ENCODE measurements at regions not wholly inside any gene's neighbourhood (a gene's known extent, or its start where the extent isn't known, plus 50 kb on each side); places are given as distances from the start of the nearest gene placed in this dataset.

- in situ Hi-C loops (cut with MboI; ENCODE audit: low sequenced_read_pairs, unreplicated experiment), result no loop called here
- no peak for DNase-seq (ENCODE audit: low spot score)
- TF ChIP-seq CTCF (IDR thresholded peaks at IDR 0.05; ENCODE audit: borderline replicate concordance, control extremely low read depth, extremely low read depth, insufficient read depth, missing control alignments), result no peak
Measured at GRCh38 chr6:170086639-170087420, 204.0 kb downstream of the DLL1 start.

GRCh38 chr6:170085475-170086401 is 205.1 kb downstream of the DLL1 start:
- no peak for TF ChIP-seq CTCF (IDR thresholded peaks at IDR 0.05; ENCODE audit: borderline replicate concordance, control extremely low read depth, extremely low read depth, insufficient read depth, missing control alignments)
- no peak for DNase-seq (ENCODE audit: low spot score)
- in situ Hi-C loops (cut with MboI; ENCODE audit: low sequenced_read_pairs, unreplicated experiment), result no loop called here

- TF ChIP-seq CTCF (IDR thresholded peaks at IDR 0.05; ENCODE audit: borderline replicate concordance, control extremely low read depth, extremely low read depth, insufficient read depth, missing control alignments), result no peak
- no peak for DNase-seq (ENCODE audit: low spot score)
- in situ Hi-C loops (cut with MboI; ENCODE audit: low sequenced_read_pairs, unreplicated experiment), result no loop called here
Measured at GRCh38 chr6:170084166-170084730, 206.6 kb downstream of the DLL1 start.

- DNase-seq (ENCODE audit: low spot score), result no peak
- in situ Hi-C loops (cut with MboI; ENCODE audit: low sequenced_read_pairs, unreplicated experiment), result no loop called here
- no peak for TF ChIP-seq CTCF (IDR thresholded peaks at IDR 0.05; ENCODE audit: borderline replicate concordance, control extremely low read depth, extremely low read depth, insufficient read depth, missing control alignments)
Measured at GRCh38 chr6:170083236-170084051, 207.4 kb downstream of the DLL1 start.

GRCh38 chr6:170082531-170083187 is 208.2 kb downstream of the DLL1 start:
- TF ChIP-seq CTCF (IDR thresholded peaks at IDR 0.05; ENCODE audit: borderline replicate concordance, control extremely low read depth, extremely low read depth, insufficient read depth, missing control alignments), result no peak
- no peak for DNase-seq (ENCODE audit: low spot score)
- in situ Hi-C loops (cut with MboI; ENCODE audit: low sequenced_read_pairs, unreplicated experiment), result no loop called here
